GM21825 (cell line): ENCODE measurements at regions not wholly inside any gene's neighbourhood (a gene's known extent, or its start where the extent isn't known, plus 50 kb on each side); places are given as distances from the start of the nearest gene placed in this dataset.

Experiments used
- ATAC-seq: cut with Tn5 transposase; IDR thresholded peaks from one replicate; pipeline ENCODE4 v1.9.1; 2021; ENCODE audit warnings: mild to moderate bottlenecking, moderate library complexity; ENCODE audit not compliant: unreplicated experiment

GRCh38 chr5:125267636-125268248, 521.3 kb upstream of the ZNF608 start:
- ATAC-seq, result no peak

GRCh38 chr5:125269926-125270325, 523.5 kb upstream of the ZNF608 start:
- no peak for ATAC-seq

GRCh38 chr5:125272357-125272756, 525.9 kb upstream of the ZNF608 start:
- ATAC-seq, result no peak

- no peak for ATAC-seq
These were observed 527.8 kb upstream of the ZNF608 start for GRCh38 chr5:125274211-125274610.

GRCh38 chr5:125274938-125275724, 528.7 kb upstream of the ZNF608 start:
- no peak for ATAC-seq

- ATAC-seq, result no peak
These were observed 529.3 kb upstream of the ZNF608 start for GRCh38 chr5:125275725-125276090.

- no peak for ATAC-seq
These were observed 529.7 kb upstream of the ZNF608 start for GRCh38 chr5:125276096-125276495.

GRCh38 chr5:125277494-125278154, 531.2 kb upstream of the ZNF608 start:
- ATAC-seq, result no peak

- ATAC-seq, result no peak
These were observed 532.3 kb upstream of the ZNF608 start for GRCh38 chr5:125278711-125279110.

- no peak for ATAC-seq
These were observed 535.2 kb upstream of the ZNF608 start for GRCh38 chr5:125281667-125282066.

- ATAC-seq, result no peak
These were observed 536.9 kb upstream of the ZNF608 start for GRCh38 chr5:125283372-125283771.

GRCh38 chr5:125286271-125286670, 539.8 kb upstream of the ZNF608 start:
- ATAC-seq, result no peak

GRCh38 chr5:125289606-125290005, 543.2 kb upstream of the ZNF608 start:
- ATAC-seq, result no peak

GRCh38 chr5:125290935-125291334, 544.5 kb upstream of the ZNF608 start:
- no peak for ATAC-seq

- no peak for ATAC-seq
These were observed 545.0 kb upstream of the ZNF608 start for GRCh38 chr5:125291447-125291846.

- no peak for ATAC-seq
These were observed 546.8 kb upstream of the ZNF608 start for GRCh38 chr5:125293223-125293622.

GRCh38 chr5:125293726-125294125, 547.3 kb upstream of the ZNF608 start:
- no peak for ATAC-seq

GRCh38 chr5:125294844-125295243, 548.4 kb upstream of the ZNF608 start:
- no peak for ATAC-seq

- ATAC-seq, result no peak
These were observed 549.0 kb upstream of the ZNF608 start for GRCh38 chr5:125295405-125295872.

- no peak for ATAC-seq
These were observed 551.8 kb upstream of the ZNF608 start for GRCh38 chr5:125298258-125298657.

GRCh38 chr5:125298746-125299379, 552.4 kb upstream of the ZNF608 start:
- no peak for ATAC-seq
